ENCODE measurements at regions not wholly inside any gene's neighbourhood (a gene's known extent, or its start where the extent isn't known, plus 50 kb on each side); places are given as distances from the start of the nearest gene placed in this dataset.

DNA sequence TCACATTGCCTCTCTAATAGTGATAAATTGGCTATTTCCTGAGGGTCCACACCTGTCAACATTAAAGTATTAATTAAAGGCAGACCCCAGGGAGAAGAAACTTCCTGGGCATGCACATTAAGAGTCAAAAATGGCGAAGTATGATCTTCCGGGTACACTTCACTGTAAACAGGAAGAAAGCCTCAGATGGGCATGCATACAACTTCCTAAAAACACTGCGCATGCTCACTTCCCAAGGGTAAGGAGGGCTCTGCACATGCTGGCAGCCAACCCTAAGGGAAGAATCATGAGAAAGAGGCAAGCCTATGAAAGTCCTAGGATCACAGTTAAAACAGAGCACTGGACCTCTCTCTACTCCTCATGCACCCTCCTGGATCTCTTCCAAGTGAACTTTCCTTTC is 80.1 kb upstream of the IMMP2L start:
- H3K27me3 Mint-ChIP-seq = peaks cover 3% of the 10 kb centered on the region
- no peak overlapping the region for H3K27ac Mint-ChIP-seq
- no peak overlapping the region for H3K4me3 Mint-ChIP-seq
- peaks cover 0 to 5% (median 3%) of the 10 kb centered on the region in 3 donors for H3K9me3 Mint-ChIP-seq
- H3K36me3 Mint-ChIP-seq = no peaks in the 10 kb centered on the region
- H3K4me1 Mint-ChIP-seq = peaks cover 0 to 4% (median 0%) of the 10 kb centered on the region in 3 donors

DNA sequence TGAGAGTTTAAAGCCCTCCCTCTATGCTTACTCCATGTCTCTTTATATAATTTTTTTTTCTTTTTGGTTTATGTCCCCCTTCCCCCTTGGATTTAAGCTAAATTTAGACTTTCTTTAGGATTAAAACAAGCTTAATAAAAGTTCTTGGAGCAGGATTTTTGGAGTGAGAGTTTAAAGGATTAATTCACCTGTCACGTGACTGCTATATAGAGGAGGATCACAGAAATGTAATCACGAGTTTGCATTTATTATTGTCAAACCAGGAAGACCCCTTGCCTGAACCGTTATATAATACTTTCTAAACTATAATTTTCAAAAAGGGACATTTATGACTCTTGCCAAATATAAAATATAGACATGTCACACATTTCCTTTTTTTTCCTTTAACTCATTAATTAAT is 78.1 kb upstream of the IMMP2L start:
- peaks cover 0 to 4% (median 0%) of the 10 kb centered on the region in 3 donors for H3K4me1 Mint-ChIP-seq
- H3K9me3 Mint-ChIP-seq = peaks cover 0 to 5% (median 3%) of the 10 kb centered on the region in 3 donors
- no peak overlapping the region for H3K27ac Mint-ChIP-seq
- H3K36me3 Mint-ChIP-seq = no peaks in the 10 kb centered on the region
- no peak overlapping the region for H3K4me3 Mint-ChIP-seq
- H3K27me3 Mint-ChIP-seq = peaks cover 5% of the 10 kb centered on the region

DNA sequence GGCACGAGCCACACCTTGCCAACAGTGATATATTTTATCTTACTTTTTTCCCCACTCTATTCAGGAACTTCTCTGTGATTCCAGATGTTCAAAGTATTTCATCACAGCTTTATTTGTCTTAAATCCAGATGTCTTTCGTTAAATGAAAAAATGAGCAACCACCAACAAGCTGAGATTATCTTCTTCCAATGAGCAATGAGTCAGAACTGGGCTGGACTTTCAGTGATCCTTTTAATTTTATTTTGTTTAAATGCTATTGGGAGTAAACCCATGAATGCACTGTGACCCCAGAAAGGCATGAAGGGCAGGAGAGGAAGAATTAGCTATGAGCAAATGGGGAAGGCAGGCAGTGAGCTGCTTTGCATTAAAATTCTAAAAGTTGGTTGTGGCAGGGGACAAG is 77.6 kb upstream of the IMMP2L start:
- H3K27ac Mint-ChIP-seq = no peak overlapping the region
- peaks cover 0 to 2% (median 0%) of the 10 kb centered on the region in 3 donors for H3K4me1 Mint-ChIP-seq
- H3K4me3 Mint-ChIP-seq = no peak overlapping the region
- peaks cover 0 to 3% (median 1%) of the 10 kb centered on the region in 3 donors for H3K9me3 Mint-ChIP-seq
- H3K27me3 Mint-ChIP-seq = peaks cover 6% of the 10 kb centered on the region
- no peaks in the 10 kb centered on the region for H3K36me3 Mint-ChIP-seq

DNA sequence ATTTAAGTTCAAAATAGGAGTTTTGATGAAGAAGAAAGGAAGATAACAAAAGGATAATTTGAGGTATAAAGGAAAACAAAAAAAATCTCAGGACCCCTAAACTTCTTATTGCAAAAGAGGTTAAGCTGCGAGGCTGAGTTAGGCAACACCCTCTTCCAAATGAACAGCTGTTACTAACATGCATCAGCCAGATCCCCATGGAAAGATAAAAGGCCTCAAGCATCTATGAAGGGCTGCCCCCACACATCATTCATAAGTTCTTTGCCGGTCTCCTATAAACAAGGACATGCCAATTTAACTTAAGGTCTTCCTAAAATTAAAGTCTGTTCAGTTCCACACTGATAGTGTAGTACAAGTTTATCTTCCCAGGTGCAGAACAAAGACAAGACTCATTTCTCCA is 75.8 kb upstream of the IMMP2L start:
- Mint-ChIP-seq H3K4me1 (peaks cover 0 to 2% (median 0%) of the 10 kb centered on the region in 3 donors), H3K4me3 (no peak overlapping the region), H3K36me3 (no peaks in the 10 kb centered on the region), H3K27me3 (peaks cover 9% of the 10 kb centered on the region), H3K9me3 (peaks cover 0 to 3% (median 0%) of the 10 kb centered on the region in 3 donors), H3K27ac (no peak overlapping the region)

DNA sequence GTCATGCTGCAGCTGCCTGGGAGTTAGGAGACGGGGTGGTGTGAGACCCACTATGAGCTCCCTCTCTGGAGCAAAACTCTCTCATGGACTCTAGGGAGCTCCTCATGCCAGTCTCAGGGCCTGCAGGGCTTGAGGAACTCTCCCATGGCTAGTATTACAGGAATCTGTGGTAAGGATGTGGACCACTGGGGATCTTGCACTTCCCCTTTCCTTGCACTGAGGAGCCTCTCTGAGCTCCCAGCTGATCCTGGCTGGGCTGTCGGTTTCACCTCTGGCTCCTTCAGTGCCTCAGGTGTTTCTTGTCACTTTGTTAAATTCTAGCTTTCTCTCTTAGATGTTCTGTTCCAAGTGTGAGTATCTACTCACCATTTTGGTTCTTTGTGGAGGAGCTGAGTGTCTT is 71.6 kb upstream of the IMMP2L start:
- H3K9me3 Mint-ChIP-seq = peaks cover 0 to 14% (median 1%) of the 10 kb centered on the region in 3 donors
- no peak overlapping the region for H3K4me3 Mint-ChIP-seq
- H3K4me1 Mint-ChIP-seq = no peaks in the 10 kb centered on the region
- peaks cover 4% of the 10 kb centered on the region for H3K36me3 Mint-ChIP-seq
- H3K27ac Mint-ChIP-seq = no peak overlapping the region
- H3K27me3 Mint-ChIP-seq = peaks cover 10% of the 10 kb centered on the region

DNA sequence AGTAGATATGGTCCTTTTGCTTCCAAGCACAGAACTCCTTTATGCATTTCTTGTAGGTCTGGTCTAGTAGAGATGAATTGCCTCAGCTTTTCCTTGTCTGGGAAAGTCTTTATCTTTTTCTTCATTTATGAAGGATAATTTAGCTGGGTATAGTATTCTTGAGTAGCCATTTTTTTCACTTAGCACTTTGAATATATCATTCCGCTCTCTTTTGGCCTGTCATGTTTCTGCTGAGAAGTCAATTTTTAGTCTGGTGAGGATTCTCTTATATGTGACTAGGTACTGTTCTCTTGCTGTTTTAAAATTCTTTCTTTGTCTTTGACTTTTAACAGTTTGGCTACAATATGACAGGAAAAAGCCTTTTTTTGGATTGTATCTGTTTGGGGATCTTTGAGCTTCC is 68.6 kb upstream of the IMMP2L start:
- no peak overlapping the region for H3K4me3 Mint-ChIP-seq
- H3K4me1 Mint-ChIP-seq = peaks cover 0 to 1% (median 0%) of the 10 kb centered on the region in 3 donors
- H3K27me3 Mint-ChIP-seq = peaks cover 8% of the 10 kb centered on the region
- no peak overlapping the region for H3K27ac Mint-ChIP-seq
- peaks cover 4% of the 10 kb centered on the region for H3K36me3 Mint-ChIP-seq
- peaks cover 0 to 14% (median 5%) of the 10 kb centered on the region in 3 donors for H3K9me3 Mint-ChIP-seq

DNA sequence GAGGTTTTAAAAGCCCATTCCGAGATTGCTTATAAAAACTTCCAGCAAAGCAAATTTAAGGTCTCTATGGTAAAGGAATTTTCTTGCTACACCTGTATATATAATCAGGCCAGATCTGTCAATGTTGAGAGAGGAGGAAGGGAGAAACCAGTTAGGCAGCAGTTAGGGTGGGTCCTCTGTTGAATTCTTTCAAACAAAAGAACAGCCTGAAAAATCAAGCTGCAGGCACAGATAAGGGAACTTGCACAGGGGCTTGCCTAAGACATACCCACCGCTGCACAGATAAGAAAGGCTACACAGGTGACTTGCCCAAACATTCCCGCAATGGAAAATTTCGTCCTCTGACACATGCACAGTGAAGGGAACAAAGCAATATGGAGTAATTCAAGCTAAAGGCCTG is 59.8 kb upstream of the IMMP2L start:
- Mint-ChIP-seq H3K4me1 (peaks cover 0 to 1% (median 0%) of the 10 kb centered on the region in 3 donors), H3K27me3 (peaks cover 3% of the 10 kb centered on the region), H3K36me3 (no peaks in the 10 kb centered on the region), H3K27ac (no peak overlapping the region), H3K4me3 (no peak overlapping the region), H3K9me3 (peaks cover 0 to 2% (median 0%) of the 10 kb centered on the region in 3 donors)
